ENCODE measurements at regions not wholly inside any gene's neighbourhood (a gene's known extent, or its start where the extent isn't known, plus 50 kb on each side); places are given as distances from the start of the nearest gene placed in this dataset.

GRCh38 chr5:18264126-18264882 is 630.0 kb downstream of the TAF11L14 start:
- no peak overlapping the region for H3K4me3 Mint-ChIP-seq
- H3K36me3 Mint-ChIP-seq: no peaks in the 10 kb centered on the region
- TF ChIP-seq CTCF (conservative IDR thresholded peaks at IDR 0.05): no peak
- H3K9me3 Mint-ChIP-seq: no peaks in the 10 kb centered on the region
- no peak for DNase-seq (ENCODE audit: extremely low spot score, unreplicated experiment)
- H3K4me1 Mint-ChIP-seq (ENCODE audit: unreplicated experiment): no peaks in the 10 kb centered on the region
- H3K27me3 Mint-ChIP-seq: peaks cover 6% of the 10 kb centered on the region
- no peak overlapping the region for H3K27ac Mint-ChIP-seq

DNA sequence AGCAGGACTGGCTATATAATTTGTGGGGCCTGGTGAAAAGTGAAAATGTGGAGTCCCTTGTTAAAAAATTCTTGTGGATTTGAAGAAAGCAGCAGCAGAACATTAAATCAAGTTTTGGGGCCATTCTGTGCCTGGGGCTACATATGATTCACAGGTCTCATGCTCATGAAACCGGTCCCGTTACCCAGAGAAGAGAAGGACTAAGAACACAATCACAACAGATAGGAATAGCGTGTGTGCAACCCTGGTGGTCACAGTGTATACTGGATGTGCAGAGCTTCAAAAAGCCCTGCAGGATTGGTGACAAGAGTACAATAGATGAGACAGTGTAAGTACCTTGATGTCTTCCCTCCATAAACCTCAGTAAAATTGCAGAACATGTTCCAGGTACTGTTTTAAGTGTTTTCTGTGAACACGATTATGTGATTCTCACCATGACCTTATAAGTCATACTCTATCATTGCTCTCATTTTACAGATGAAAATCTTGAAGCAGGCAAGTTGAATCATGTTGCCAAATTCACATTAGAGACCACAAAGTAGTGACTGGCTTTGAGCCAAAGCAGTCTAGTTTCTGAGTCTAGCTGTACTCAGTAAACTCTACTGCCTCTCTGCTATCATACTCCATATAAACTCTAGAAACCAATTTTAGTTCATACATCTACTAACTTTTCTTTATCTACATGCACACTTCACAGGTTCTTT is 636.5 kb downstream of the TAF11L14 start:
- Mint-ChIP-seq H3K27me3 (peaks cover 9% of the 10 kb centered on the region), H3K4me3 (no peak overlapping the region), H3K4me1 (ENCODE audit: unreplicated experiment) (no peaks in the 10 kb centered on the region), H3K36me3 (no peaks in the 10 kb centered on the region), H3K27ac (no peak overlapping the region), H3K9me3 (no peaks in the 10 kb centered on the region)
- TF ChIP-seq CTCF (conservative IDR thresholded peaks at IDR 0.05): no peak
- no peak for DNase-seq (ENCODE audit: extremely low spot score, unreplicated experiment)

- H3K4me3 Mint-ChIP-seq: no peak overlapping the region
- no peaks in the 10 kb centered on the region for H3K4me1 Mint-ChIP-seq (ENCODE audit: unreplicated experiment)
- H3K27me3 Mint-ChIP-seq: peaks cover 3% of the 10 kb centered on the region
- TF ChIP-seq CTCF (conservative IDR thresholded peaks at IDR 0.05): no peak
- H3K27ac Mint-ChIP-seq: no peak overlapping the region
- H3K36me3 Mint-ChIP-seq: no peaks in the 10 kb centered on the region
- DNase-seq (ENCODE audit: extremely low spot score, unreplicated experiment): no peak
- H3K9me3 Mint-ChIP-seq: no peaks in the 10 kb centered on the region
Observed at GRCh38 chr5:18276939-18277338, 642.7 kb downstream of the TAF11L14 start.

- TF ChIP-seq CTCF (conservative IDR thresholded peaks at IDR 0.05): peak; percentile 78
- Mint-ChIP-seq H3K4me1 (ENCODE audit: unreplicated experiment) (no peaks in the 10 kb centered on the region), H3K27ac (no peak overlapping the region), H3K4me3 (no peak overlapping the region), H3K36me3 (no peaks in the 10 kb centered on the region), H3K27me3 (no peaks in the 10 kb centered on the region), H3K9me3 (no peaks in the 10 kb centered on the region)
- no peak for DNase-seq (ENCODE audit: extremely low spot score, unreplicated experiment)
Observed at GRCh38 chr5:18281947-18282581, 647.8 kb downstream of the TAF11L14 start.

- no peak overlapping the region for H3K27ac Mint-ChIP-seq
- TF ChIP-seq CTCF (conservative IDR thresholded peaks at IDR 0.05): no peak
- no peaks in the 10 kb centered on the region for H3K9me3 Mint-ChIP-seq
- no peaks in the 10 kb centered on the region for H3K4me1 Mint-ChIP-seq (ENCODE audit: unreplicated experiment)
- H3K27me3 Mint-ChIP-seq: no peaks in the 10 kb centered on the region
- H3K4me3 Mint-ChIP-seq: no peak overlapping the region
- no peaks in the 10 kb centered on the region for H3K36me3 Mint-ChIP-seq
- no peak for DNase-seq (ENCODE audit: extremely low spot score, unreplicated experiment)
Observed at GRCh38 chr5:18285257-18285656, 651.0 kb downstream of the TAF11L14 start.
